ENCODE measurements at regions not wholly inside any gene's neighbourhood (a gene's known extent, or its start where the extent isn't known, plus 50 kb on each side); places are given as distances from the start of the nearest gene placed in this dataset.

GRCh38 chr11:28480406-28480805 is 372.2 kb downstream of the METTL15 start:
- TF ChIP-seq CTCF (IDR thresholded peaks at IDR 0.05; ENCODE audit: insufficient read depth, low read depth, low read length), result no peak
- TF ChIP-seq EZH2 (IDR thresholded peaks at IDR 0.05; ENCODE audit: insufficient read depth, low read length), result no peak
